ENCODE measurements at regions not wholly inside any gene's neighbourhood (a gene's known extent, or its start where the extent isn't known, plus 50 kb on each side); places are given as distances from the start of the nearest gene placed in this dataset.

DNA sequence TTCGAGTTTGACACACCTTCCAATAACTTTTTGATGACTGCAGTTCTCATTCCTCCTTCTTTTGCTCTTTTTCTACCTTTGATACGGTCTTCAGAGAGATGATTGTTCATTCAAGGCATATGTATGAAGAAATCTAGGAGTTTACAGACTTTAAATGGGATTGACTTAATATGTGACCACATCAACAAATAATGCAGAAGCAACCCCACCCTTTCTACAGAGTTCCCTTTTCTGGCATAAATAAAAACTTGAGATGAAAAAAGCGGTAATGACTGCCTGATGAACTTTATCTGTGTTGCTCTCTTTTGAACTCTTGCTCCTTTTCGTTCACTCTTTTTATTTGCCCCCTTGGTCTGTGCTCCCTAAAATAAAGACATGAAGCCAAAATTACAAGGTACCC is 161.7 kb downstream of the C7orf25 start:
- WGBS (ENCODE audit: insufficient coverage), result 40% methylated on average over 1 of the region's 4 CpGs
- no peak overlapping the region for H3K4me3 Mint-ChIP-seq
- ChIA-PET POLR2A (no interaction called here), CTCF (no interaction called here)
- Histone ChIP-seq H3K9me3 (no peaks in the 10 kb centered on the region), H3K36me3 (ENCODE audit: control insufficient read depth in 2 of 2, extremely low read depth in 1 of 2, insufficient read depth in 1 of 2, low read length in 1 of 2) (no peaks in the 10 kb centered on the region), H3K4me1 (ENCODE audit: control insufficient read depth in 1 of 2, extremely low read depth in 1 of 2, insufficient read depth in 2 of 2, low read length in 2 of 2) (no peaks in the 10 kb centered on the region), H3K27ac (ENCODE audit: low read length) (no peak overlapping the region), H3K27me3 (replicated peaks in 1 of 2; ENCODE audit: control insufficient read depth in 2 of 2, extremely low read depth in 1 of 2, insufficient read depth in 2 of 2, low read length in 1 of 2) (no peaks in the 10 kb centered on the region), H3K4me3 (ENCODE audit: control insufficient read depth in 1 of 2, extremely low read depth in 1 of 2, low read length in 1 of 2) (no peak overlapping the region)
- H3K36me3 Mint-ChIP-seq, result no peaks in the 10 kb centered on the region
- DNase-seq, result no peak
- no peaks in the 10 kb centered on the region for H3K4me1 Mint-ChIP-seq
- no peak overlapping the region for H3K27ac Mint-ChIP-seq
- H3K9me3 Mint-ChIP-seq, result peaks cover 0 to 9% (median 6%) of the 10 kb centered on the region in 3 donors
- ATAC-seq (replicated peaks in 1 of 4), result no peak
- peaks cover 1 to 5% of the 10 kb centered on the region in 2 donors for H3K27me3 Mint-ChIP-seq

DNA sequence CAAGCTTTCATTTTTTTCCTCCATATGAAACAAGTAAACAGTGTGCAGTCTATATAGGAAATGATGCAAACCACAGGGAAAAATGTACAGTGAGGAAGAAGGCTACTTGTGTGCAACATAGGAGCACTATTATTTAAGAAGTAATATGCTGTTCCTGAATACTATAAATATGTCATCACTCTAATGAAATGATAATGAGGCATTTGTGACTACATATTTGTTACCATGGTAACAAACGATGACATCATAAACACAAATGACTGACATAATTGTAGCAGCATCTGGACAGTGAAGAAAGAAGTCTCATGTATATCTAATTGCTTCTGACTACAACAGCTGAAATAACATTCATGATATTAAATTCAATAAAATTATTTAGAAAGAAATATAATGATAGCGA is 164.8 kb downstream of the C7orf25 start:
- Histone ChIP-seq H3K27me3 (replicated peaks in 1 of 2; ENCODE audit: control insufficient read depth in 2 of 2, extremely low read depth in 1 of 2, insufficient read depth in 2 of 2, low read length in 1 of 2) (no peaks in the 10 kb centered on the region), H3K9me3 (no peaks in the 10 kb centered on the region), H3K4me1 (ENCODE audit: control insufficient read depth in 1 of 2, extremely low read depth in 1 of 2, insufficient read depth in 2 of 2, low read length in 2 of 2) (no peaks in the 10 kb centered on the region), H3K36me3 (ENCODE audit: control insufficient read depth in 2 of 2, extremely low read depth in 1 of 2, insufficient read depth in 1 of 2, low read length in 1 of 2) (no peaks in the 10 kb centered on the region), H3K4me3 (ENCODE audit: control insufficient read depth in 1 of 2, extremely low read depth in 1 of 2, low read length in 1 of 2) (no peak overlapping the region), H3K27ac (ENCODE audit: low read length) (no peak overlapping the region)
- ChIA-PET POLR2A (no interaction called here), CTCF (no interaction called here)
- WGBS (ENCODE audit: insufficient coverage), result no CpG with 5 or more reads among the region's 2 CpGs
- DNase-seq, result no peak
- no peaks in the 10 kb centered on the region for H3K27me3 Mint-ChIP-seq
- no peaks in the 10 kb centered on the region for H3K4me1 Mint-ChIP-seq
- H3K4me3 Mint-ChIP-seq, result no peak overlapping the region
- no peak overlapping the region for H3K27ac Mint-ChIP-seq
- ATAC-seq (replicated peaks in 1 of 4), result no peak
- peaks cover 0 to 9% (median 6%) of the 10 kb centered on the region in 3 donors for H3K9me3 Mint-ChIP-seq
- H3K36me3 Mint-ChIP-seq, result no peaks in the 10 kb centered on the region

DNA sequence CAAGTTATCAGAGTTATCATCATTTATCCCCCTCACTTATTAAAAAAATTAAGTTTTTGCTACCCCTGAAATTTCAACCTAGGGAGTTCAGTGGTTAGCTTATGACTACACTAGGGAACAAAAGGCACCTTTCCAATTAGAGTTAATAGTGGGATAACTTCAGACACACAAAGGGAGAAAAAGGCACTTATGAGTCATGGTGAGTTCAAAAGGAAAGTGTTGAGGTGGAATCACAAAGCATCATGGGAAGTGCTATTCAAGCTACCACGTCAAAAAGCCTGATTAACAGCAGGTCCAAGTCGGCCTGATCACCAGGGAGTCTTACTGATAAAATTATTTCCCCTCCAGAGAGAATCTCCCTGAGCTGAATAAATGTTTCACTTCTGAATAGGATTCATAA is 165.7 kb downstream of the C7orf25 start:
- Histone ChIP-seq H3K9me3 (no peaks in the 10 kb centered on the region), H3K36me3 (ENCODE audit: control insufficient read depth in 2 of 2, extremely low read depth in 1 of 2, insufficient read depth in 1 of 2, low read length in 1 of 2) (no peaks in the 10 kb centered on the region), H3K27ac (ENCODE audit: low read length) (no peak overlapping the region), H3K27me3 (replicated peaks in 1 of 2; ENCODE audit: control insufficient read depth in 2 of 2, extremely low read depth in 1 of 2, insufficient read depth in 2 of 2, low read length in 1 of 2) (no peaks in the 10 kb centered on the region), H3K4me1 (ENCODE audit: control insufficient read depth in 1 of 2, extremely low read depth in 1 of 2, insufficient read depth in 2 of 2, low read length in 2 of 2) (no peaks in the 10 kb centered on the region), H3K4me3 (ENCODE audit: control insufficient read depth in 1 of 2, extremely low read depth in 1 of 2, low read length in 1 of 2) (no peak overlapping the region)
- ChIA-PET POLR2A (no interaction called here), CTCF (no interaction called here)
- no peak overlapping the region for H3K4me3 Mint-ChIP-seq
- no CpG with 5 or more reads among the region's 2 CpGs for WGBS (ENCODE audit: insufficient coverage)
- no peaks in the 10 kb centered on the region for H3K27me3 Mint-ChIP-seq
- ATAC-seq (replicated peaks in 1 of 4) (no peak), DNase-seq (no peak)
- H3K27ac Mint-ChIP-seq, result no peak overlapping the region
- no peaks in the 10 kb centered on the region for H3K4me1 Mint-ChIP-seq
- H3K36me3 Mint-ChIP-seq, result no peaks in the 10 kb centered on the region
- peaks cover 0 to 9% (median 6%) of the 10 kb centered on the region in 3 donors for H3K9me3 Mint-ChIP-seq

- Histone ChIP-seq H3K4me3 (ENCODE audit: control insufficient read depth in 1 of 2, extremely low read depth in 1 of 2, low read length in 1 of 2) (no peak overlapping the region), H3K4me1 (ENCODE audit: control insufficient read depth in 1 of 2, extremely low read depth in 1 of 2, insufficient read depth in 2 of 2, low read length in 2 of 2) (no peaks in the 10 kb centered on the region), H3K9me3 (no peaks in the 10 kb centered on the region), H3K27me3 (replicated peaks in 1 of 2; ENCODE audit: control insufficient read depth in 2 of 2, extremely low read depth in 1 of 2, insufficient read depth in 2 of 2, low read length in 1 of 2) (no peaks in the 10 kb centered on the region), H3K27ac (ENCODE audit: low read length) (no peak overlapping the region), H3K36me3 (ENCODE audit: control insufficient read depth in 2 of 2, extremely low read depth in 1 of 2, insufficient read depth in 1 of 2, low read length in 1 of 2) (no peaks in the 10 kb centered on the region)
- no peak for ATAC-seq (replicated peaks in 1 of 4)
- WGBS (ENCODE audit: insufficient coverage), result 54% methylated on average over 2 of the region's 3 CpGs
- Mint-ChIP-seq H3K9me3 (peaks cover 0 to 9% (median 6%) of the 10 kb centered on the region in 3 donors), H3K27ac (no peak overlapping the region), H3K4me1 (no peaks in the 10 kb centered on the region), H3K27me3 (no peaks in the 10 kb centered on the region), H3K4me3 (no peak overlapping the region), H3K36me3 (no peaks in the 10 kb centered on the region)
- CTCF ChIA-PET, result no interaction called here
- POLR2A ChIA-PET, result no interaction called here
- DNase-seq, result peak in 4 of 35 experiments; percentile 1 to 11 (median 6)
Measured at GRCh38 chr7:42745357-42746059, 166.4 kb downstream of the C7orf25 start.

DNA sequence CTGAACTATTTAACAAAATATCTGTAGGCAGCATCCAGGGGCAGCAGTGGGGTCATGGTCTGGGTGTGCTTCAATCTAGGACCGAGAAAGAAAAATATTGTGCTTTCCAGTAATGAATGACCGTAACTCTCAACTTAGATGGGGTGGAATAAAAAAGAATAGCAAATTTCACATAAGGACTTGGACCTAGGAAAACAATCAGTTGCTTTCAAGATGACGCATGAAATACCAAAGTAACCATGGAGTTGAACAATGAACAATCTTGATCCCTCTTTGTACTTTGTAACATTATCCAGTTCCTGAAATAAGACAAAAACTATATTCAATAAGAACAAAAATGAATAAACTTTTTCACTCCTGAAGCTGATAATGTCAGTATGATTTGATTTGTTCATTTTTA is 167.1 kb downstream of the C7orf25 start:
- H3K36me3 Mint-ChIP-seq, result no peaks in the 10 kb centered on the region
- H3K4me3 Mint-ChIP-seq, result no peak overlapping the region
- H3K4me1 ChIP-seq (ENCODE audit: control insufficient read depth in 1 of 2, extremely low read depth in 1 of 2, insufficient read depth in 2 of 2, low read length in 2 of 2), result no peaks in the 10 kb centered on the region
- DNase-seq (no peak), ATAC-seq (replicated peaks in 1 of 4) (no peak)
- WGBS (ENCODE audit: insufficient coverage), result 100% methylated on average over 1 of the region's 3 CpGs
- ChIA-PET POLR2A (no interaction called here), CTCF (no interaction called here)
- H3K9me3 ChIP-seq, result no peaks in the 10 kb centered on the region
- H3K9me3 Mint-ChIP-seq, result peaks cover 0 to 9% (median 3%) of the 10 kb centered on the region in 3 donors
- no peaks in the 10 kb centered on the region for H3K27me3 Mint-ChIP-seq
- no peaks in the 10 kb centered on the region for H3K27me3 ChIP-seq (replicated peaks in 1 of 2; ENCODE audit: control insufficient read depth in 2 of 2, extremely low read depth in 1 of 2, insufficient read depth in 2 of 2, low read length in 1 of 2)
- no peaks in the 10 kb centered on the region for H3K4me1 Mint-ChIP-seq
- no peak overlapping the region for H3K27ac ChIP-seq (ENCODE audit: low read length)
- H3K27ac Mint-ChIP-seq, result no peak overlapping the region
- no peak overlapping the region for H3K4me3 ChIP-seq (ENCODE audit: control insufficient read depth in 1 of 2, extremely low read depth in 1 of 2, low read length in 1 of 2)
- H3K36me3 ChIP-seq (ENCODE audit: control insufficient read depth in 2 of 2, extremely low read depth in 1 of 2, insufficient read depth in 1 of 2, low read length in 1 of 2), result no peaks in the 10 kb centered on the region

DNA sequence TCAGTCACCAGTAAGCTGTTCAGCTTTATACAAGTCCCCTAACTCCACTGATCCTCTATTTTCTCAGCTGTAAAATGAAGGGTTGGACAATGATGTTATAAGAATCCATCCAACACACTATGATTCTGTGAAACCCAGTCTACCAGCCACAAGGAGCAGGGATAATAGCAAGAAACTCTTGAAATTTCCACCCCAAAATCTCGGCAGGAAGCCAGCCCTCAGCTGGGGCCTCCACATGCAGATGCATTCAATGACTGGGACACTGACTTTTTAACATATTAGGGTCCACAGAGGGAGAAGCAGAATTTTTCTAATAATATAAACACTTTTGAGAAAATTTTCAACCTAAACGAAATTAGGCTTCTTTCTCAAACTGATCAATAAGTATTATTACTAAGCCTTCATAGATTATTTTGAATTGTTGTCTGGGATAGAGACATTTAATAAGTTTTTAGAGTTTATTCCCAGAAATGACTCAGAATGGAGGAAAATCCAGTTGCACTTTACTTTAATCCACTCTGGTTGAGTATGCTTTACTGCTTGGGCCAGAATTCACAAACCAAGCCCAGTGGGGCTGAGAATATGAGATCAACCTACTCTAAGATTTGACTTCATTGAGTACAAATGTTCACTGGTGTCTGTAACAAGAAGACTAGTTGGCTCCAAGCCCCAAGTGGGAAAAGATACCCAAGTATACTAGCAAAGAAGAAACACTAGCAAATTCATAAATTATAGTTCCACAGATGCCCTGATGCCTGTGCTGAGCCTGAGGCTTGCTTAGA is 168.6 kb downstream of the C7orf25 start:
- peaks cover 0 to 3% (median 2%) of the 10 kb centered on the region in 3 donors for H3K9me3 Mint-ChIP-seq
- DNase-seq, result no peak
- H3K36me3 Mint-ChIP-seq, result no peaks in the 10 kb centered on the region
- ChIA-PET CTCF (no interaction called here), POLR2A (no interaction called here)
- H3K4me3 ChIP-seq (ENCODE audit: control insufficient read depth in 1 of 2, extremely low read depth in 1 of 2, low read length in 1 of 2), result no peak overlapping the region
- WGBS (ENCODE audit: insufficient coverage), result no CpG with 5 or more reads among the region's 2 CpGs
- no peaks in the 10 kb centered on the region for H3K9me3 ChIP-seq
- no peaks in the 10 kb centered on the region for H3K27me3 Mint-ChIP-seq
- H3K27ac Mint-ChIP-seq, result no peak overlapping the region
- ATAC-seq (replicated peaks in 1 of 4), result no peak
- H3K4me1 Mint-ChIP-seq, result no peaks in the 10 kb centered on the region
- H3K27me3 ChIP-seq (replicated peaks in 1 of 2; ENCODE audit: control insufficient read depth in 2 of 2, extremely low read depth in 1 of 2, insufficient read depth in 2 of 2, low read length in 1 of 2), result no peaks in the 10 kb centered on the region
- no peaks in the 10 kb centered on the region for H3K36me3 ChIP-seq (ENCODE audit: control insufficient read depth in 2 of 2, extremely low read depth in 1 of 2, insufficient read depth in 1 of 2, low read length in 1 of 2)
- no peak overlapping the region for H3K4me3 Mint-ChIP-seq
- no peak overlapping the region for H3K27ac ChIP-seq (ENCODE audit: low read length)
- H3K4me1 ChIP-seq (ENCODE audit: control insufficient read depth in 1 of 2, extremely low read depth in 1 of 2, insufficient read depth in 2 of 2, low read length in 2 of 2), result no peaks in the 10 kb centered on the region

Measured in T-cell (primary cell).